ENCODE measurements at regions not wholly inside any gene's neighbourhood (a gene's known extent, or its start where the extent isn't known, plus 50 kb on each side); places are given as distances from the start of the nearest gene placed in this dataset.

- H3K36me3 ChIP-seq (ENCODE audit: control insufficient read depth in 1 of 2, insufficient read depth in 2 of 2, low read length in 2 of 2) = no peaks in the 10 kb centered on the region
- H3K4me1 ChIP-seq (ENCODE audit: control insufficient read depth in 1 of 2, insufficient read depth in 2 of 2, low read length in 2 of 2) = no peaks in the 10 kb centered on the region
- no peak overlapping the region for H3K27ac ChIP-seq (ENCODE audit: low read depth, low read length)
- no peak overlapping the region for H3K9ac ChIP-seq (ENCODE audit: low read depth in 1 of 2, low read length in 2 of 2)
- H3K9me3 ChIP-seq (ENCODE audit: control insufficient read depth in 1 of 2, low read length in 2 of 2) = no peaks in the 10 kb centered on the region
- H3K4me3 ChIP-seq (ENCODE audit: low read depth in 1 of 2, low read length in 2 of 2) = no peak overlapping the region
- H3K27me3 ChIP-seq (ENCODE audit: control insufficient read depth in 1 of 2, insufficient read depth in 2 of 2, low read length in 2 of 2) = no peaks in the 10 kb centered on the region
Measured at GRCh38 chr16:63628812-63629211, 1493.1 kb downstream of the CDH11 start.

GRCh38 chr16:63625126-63625525 lies 1496.7 kb downstream of the CDH11 start:
- H3K27ac ChIP-seq (ENCODE audit: low read depth, low read length) = no peak overlapping the region
- H3K36me3 ChIP-seq (ENCODE audit: control insufficient read depth in 1 of 2, insufficient read depth in 2 of 2, low read length in 2 of 2) = no peaks in the 10 kb centered on the region
- no peak overlapping the region for H3K4me3 ChIP-seq (ENCODE audit: low read depth in 1 of 2, low read length in 2 of 2)

GRCh38 chr16:63623551-63624039 lies 1498.3 kb downstream of the CDH11 start:
- Histone ChIP-seq H3K9ac (ENCODE audit: low read depth in 1 of 2, low read length in 2 of 2) (no peak overlapping the region), H3K36me3 (ENCODE audit: control insufficient read depth in 1 of 2, insufficient read depth in 2 of 2, low read length in 2 of 2) (no peaks in the 10 kb centered on the region), H3K27ac (ENCODE audit: low read depth, low read length) (no peak overlapping the region), H3K9me3 (ENCODE audit: control insufficient read depth in 1 of 2, low read length in 2 of 2) (no peaks in the 10 kb centered on the region), H3K4me1 (ENCODE audit: control insufficient read depth in 1 of 2, insufficient read depth in 2 of 2, low read length in 2 of 2) (no peaks in the 10 kb centered on the region), H3K27me3 (ENCODE audit: control insufficient read depth in 1 of 2, insufficient read depth in 2 of 2, low read length in 2 of 2) (no peaks in the 10 kb centered on the region), H3K4me3 (ENCODE audit: low read depth in 1 of 2, low read length in 2 of 2) (no peak overlapping the region)

More at GRCh38 chr16:63625126-63625525, 1496.7 kb downstream of the CDH11 start:
- Histone ChIP-seq H3K4me1 (ENCODE audit: control insufficient read depth in 1 of 2, insufficient read depth in 2 of 2, low read length in 2 of 2) (no peaks in the 10 kb centered on the region), H3K9ac (ENCODE audit: low read depth in 1 of 2, low read length in 2 of 2) (no peak overlapping the region), H3K9me3 (ENCODE audit: control insufficient read depth in 1 of 2, low read length in 2 of 2) (no peaks in the 10 kb centered on the region), H3K27me3 (ENCODE audit: control insufficient read depth in 1 of 2, insufficient read depth in 2 of 2, low read length in 2 of 2) (no peaks in the 10 kb centered on the region)

GRCh38 chr16:63618896-63619485 lies 1502.9 kb downstream of the CDH11 start:
- Histone ChIP-seq H3K36me3 (ENCODE audit: control insufficient read depth in 1 of 2, insufficient read depth in 2 of 2, low read length in 2 of 2) (no peaks in the 10 kb centered on the region), H3K27me3 (ENCODE audit: control insufficient read depth in 1 of 2, insufficient read depth in 2 of 2, low read length in 2 of 2) (no peaks in the 10 kb centered on the region), H3K4me3 (ENCODE audit: low read depth in 1 of 2, low read length in 2 of 2) (no peak overlapping the region), H3K9ac (ENCODE audit: low read depth in 1 of 2, low read length in 2 of 2) (no peak overlapping the region), H3K4me1 (ENCODE audit: control insufficient read depth in 1 of 2, insufficient read depth in 2 of 2, low read length in 2 of 2) (peaks cover 0 to 4% of the 10 kb centered on the region in 2 donors), H3K9me3 (ENCODE audit: control insufficient read depth in 1 of 2, low read length in 2 of 2) (peaks cover 0 to 4% of the 10 kb centered on the region in 2 donors), H3K27ac (ENCODE audit: low read depth, low read length) (no peak overlapping the region)

- no peak overlapping the region for H3K9ac ChIP-seq (ENCODE audit: low read depth in 1 of 2, low read length in 2 of 2)
- H3K27ac ChIP-seq (ENCODE audit: low read depth, low read length) = no peak overlapping the region
- peaks cover 0 to 4% of the 10 kb centered on the region in 2 donors for H3K9me3 ChIP-seq (ENCODE audit: control insufficient read depth in 1 of 2, low read length in 2 of 2)
- no peaks in the 10 kb centered on the region for H3K36me3 ChIP-seq (ENCODE audit: control insufficient read depth in 1 of 2, insufficient read depth in 2 of 2, low read length in 2 of 2)
- peak overlapping the region; percentile 56 to 64 for H3K4me3 ChIP-seq (ENCODE audit: low read depth in 1 of 2, low read length in 2 of 2)
- H3K4me1 ChIP-seq (ENCODE audit: control insufficient read depth in 1 of 2, insufficient read depth in 2 of 2, low read length in 2 of 2) = peaks cover 0 to 4% of the 10 kb centered on the region in 2 donors
- H3K27me3 ChIP-seq (ENCODE audit: control insufficient read depth in 1 of 2, insufficient read depth in 2 of 2, low read length in 2 of 2) = no peaks in the 10 kb centered on the region
Measured at GRCh38 chr16:63617990-63618763, 1503.7 kb downstream of the CDH11 start.

- H3K27me3 ChIP-seq (ENCODE audit: control insufficient read depth in 1 of 2, insufficient read depth in 2 of 2, low read length in 2 of 2) = no peaks in the 10 kb centered on the region
- H3K9me3 ChIP-seq (ENCODE audit: control insufficient read depth in 1 of 2, low read length in 2 of 2) = peaks cover 0 to 4% of the 10 kb centered on the region in 2 donors
- H3K9ac ChIP-seq (ENCODE audit: low read depth in 1 of 2, low read length in 2 of 2) = no peak overlapping the region
- H3K4me1 ChIP-seq (ENCODE audit: control insufficient read depth in 1 of 2, insufficient read depth in 2 of 2, low read length in 2 of 2) = peaks cover 0 to 4% of the 10 kb centered on the region in 2 donors
- H3K27ac ChIP-seq (ENCODE audit: low read depth, low read length) = no peak overlapping the region
- no peaks in the 10 kb centered on the region for H3K36me3 ChIP-seq (ENCODE audit: control insufficient read depth in 1 of 2, insufficient read depth in 2 of 2, low read length in 2 of 2)
- peak overlapping the region; percentile 56 to 64 for H3K4me3 ChIP-seq (ENCODE audit: low read depth in 1 of 2, low read length in 2 of 2)
Measured at GRCh38 chr16:63617047-63617989, 1504.5 kb downstream of the CDH11 start.

- Histone ChIP-seq H3K9ac (ENCODE audit: low read depth in 1 of 2, low read length in 2 of 2) (no peak overlapping the region), H3K27me3 (ENCODE audit: control insufficient read depth in 1 of 2, insufficient read depth in 2 of 2, low read length in 2 of 2) (no peaks in the 10 kb centered on the region), H3K4me3 (ENCODE audit: low read depth in 1 of 2, low read length in 2 of 2) (no peak overlapping the region), H3K27ac (ENCODE audit: low read depth, low read length) (no peak overlapping the region), H3K9me3 (ENCODE audit: control insufficient read depth in 1 of 2, low read length in 2 of 2) (peaks cover 0 to 4% of the 10 kb centered on the region in 2 donors), H3K36me3 (ENCODE audit: control insufficient read depth in 1 of 2, insufficient read depth in 2 of 2, low read length in 2 of 2) (no peaks in the 10 kb centered on the region), H3K4me1 (ENCODE audit: control insufficient read depth in 1 of 2, insufficient read depth in 2 of 2, low read length in 2 of 2) (peaks cover 0 to 4% of the 10 kb centered on the region in 2 donors)
Measured at GRCh38 chr16:63614429-63614828, 1507.4 kb downstream of the CDH11 start.

- peaks cover 0 to 4% of the 10 kb centered on the region in 2 donors for H3K9me3 ChIP-seq (ENCODE audit: control insufficient read depth in 1 of 2, low read length in 2 of 2)
- H3K27ac ChIP-seq (ENCODE audit: low read depth, low read length) = no peak overlapping the region
- no peak overlapping the region for H3K4me3 ChIP-seq (ENCODE audit: low read depth in 1 of 2, low read length in 2 of 2)
- no peaks in the 10 kb centered on the region for H3K27me3 ChIP-seq (ENCODE audit: control insufficient read depth in 1 of 2, insufficient read depth in 2 of 2, low read length in 2 of 2)
- peaks cover 0 to 4% of the 10 kb centered on the region in 2 donors for H3K4me1 ChIP-seq (ENCODE audit: control insufficient read depth in 1 of 2, insufficient read depth in 2 of 2, low read length in 2 of 2)
- no peaks in the 10 kb centered on the region for H3K36me3 ChIP-seq (ENCODE audit: control insufficient read depth in 1 of 2, insufficient read depth in 2 of 2, low read length in 2 of 2)
- no peak overlapping the region for H3K9ac ChIP-seq (ENCODE audit: low read depth in 1 of 2, low read length in 2 of 2)
Measured at GRCh38 chr16:63613701-63614100, 1508.2 kb downstream of the CDH11 start.

GRCh38 chr16:63612462-63613227 lies 1509.2 kb downstream of the CDH11 start:
- peaks cover 0 to 4% of the 10 kb centered on the region in 2 donors for H3K9me3 ChIP-seq (ENCODE audit: control insufficient read depth in 1 of 2, low read length in 2 of 2)
- no peaks in the 10 kb centered on the region for H3K27me3 ChIP-seq (ENCODE audit: control insufficient read depth in 1 of 2, insufficient read depth in 2 of 2, low read length in 2 of 2)
- H3K4me1 ChIP-seq (ENCODE audit: control insufficient read depth in 1 of 2, insufficient read depth in 2 of 2, low read length in 2 of 2) = peaks cover 0 to 2% of the 10 kb centered on the region in 2 donors
- no peak overlapping the region for H3K27ac ChIP-seq (ENCODE audit: low read depth, low read length)
- no peaks in the 10 kb centered on the region for H3K36me3 ChIP-seq (ENCODE audit: control insufficient read depth in 1 of 2, insufficient read depth in 2 of 2, low read length in 2 of 2)
- no peak overlapping the region for H3K9ac ChIP-seq (ENCODE audit: low read depth in 1 of 2, low read length in 2 of 2)
- no peak overlapping the region for H3K4me3 ChIP-seq (ENCODE audit: low read depth in 1 of 2, low read length in 2 of 2)
